ENCODE measurements at regions not wholly inside any gene's neighbourhood (a gene's known extent, or its start where the extent isn't known, plus 50 kb on each side); places are given as distances from the start of the nearest gene placed in this dataset.

DNA sequence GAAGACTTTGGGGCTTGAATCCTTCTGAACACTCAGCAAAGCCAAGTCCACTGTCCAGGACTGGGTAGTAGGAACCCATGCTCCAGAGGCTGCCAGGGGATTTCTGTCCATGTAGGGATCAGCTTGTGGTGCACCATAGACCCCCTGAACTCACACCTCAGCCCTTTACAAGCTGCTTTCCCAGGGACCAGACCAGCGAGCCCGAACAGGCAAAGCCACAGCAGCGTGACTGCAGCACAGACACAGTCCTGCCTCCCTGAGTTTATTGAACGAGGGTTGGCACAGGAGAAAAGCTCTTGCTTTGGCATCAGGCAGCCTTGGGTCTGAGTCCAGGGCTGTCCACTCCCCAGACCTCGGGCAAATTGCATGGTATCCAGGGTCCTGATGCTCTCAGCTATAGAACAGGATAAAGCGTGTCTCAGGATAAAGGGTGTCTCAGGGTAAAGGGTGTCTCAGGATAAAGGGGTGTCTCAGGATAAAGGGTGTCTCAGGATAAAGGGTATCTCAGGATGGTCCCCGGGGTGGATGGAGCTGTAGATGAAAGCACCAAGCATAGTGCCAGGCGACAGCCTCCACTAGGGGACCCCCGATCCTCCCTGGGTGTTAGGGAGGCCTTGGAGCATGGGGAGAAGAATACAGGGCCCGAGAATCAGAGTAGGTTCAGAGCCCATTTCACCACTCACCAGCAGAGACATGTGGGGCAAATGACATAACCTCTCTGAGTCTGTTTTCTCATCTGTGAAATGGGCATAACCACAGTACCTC, 648.8 kb downstream of the NPHP4 start:
- TF ChIP-seq, protein P1, sequence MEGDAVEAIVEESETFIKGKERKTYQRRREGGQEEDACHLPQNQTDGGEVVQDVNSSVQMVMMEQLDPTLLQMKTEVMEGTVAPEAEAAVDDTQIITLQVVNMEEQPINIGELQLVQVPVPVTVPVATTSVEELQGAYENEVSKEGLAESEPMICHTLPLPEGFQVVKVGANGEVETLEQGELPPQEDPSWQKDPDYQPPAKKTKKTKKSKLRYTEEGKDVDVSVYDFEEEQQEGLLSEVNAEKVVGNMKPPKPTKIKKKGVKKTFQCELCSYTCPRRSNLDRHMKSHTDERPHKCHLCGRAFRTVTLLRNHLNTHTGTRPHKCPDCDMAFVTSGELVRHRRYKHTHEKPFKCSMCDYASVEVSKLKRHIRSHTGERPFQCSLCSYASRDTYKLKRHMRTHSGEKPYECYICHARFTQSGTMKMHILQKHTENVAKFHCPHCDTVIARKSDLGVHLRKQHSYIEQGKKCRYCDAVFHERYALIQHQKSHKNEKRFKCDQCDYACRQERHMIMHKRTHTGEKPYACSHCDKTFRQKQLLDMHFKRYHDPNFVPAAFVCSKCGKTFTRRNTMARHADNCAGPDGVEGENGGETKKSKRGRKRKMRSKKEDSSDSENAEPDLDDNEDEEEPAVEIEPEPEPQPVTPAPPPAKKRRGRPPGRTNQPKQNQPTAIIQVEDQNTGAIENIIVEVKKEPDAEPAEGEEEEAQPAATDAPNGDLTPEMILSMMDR (IDR thresholded peaks at IDR 0.05) = no peak
- no peak for TF ChIP-seq POLR2A (IDR thresholded peaks at IDR 0.05)
